Upper lobe of left lung (tissue), 6 donors: ENCODE measurements at regions not wholly inside any gene's neighbourhood (a gene's known extent, or its start where the extent isn't known, plus 50 kb on each side); places are given as distances from the start of the nearest gene placed in this dataset.
A peak's percentile ranks its signal among the peaks of the same experiment; 100 is the strongest.

Source experiments
- ATAC-seq, 2 donors: fragments of 200-7000 bp; cut with Tn5 transposase; one replicate each; pipeline ENCODE4 v1.9.1; 2022; ENCODE audit warnings: mild to moderate bottlenecking in 2 of 2, moderate library complexity in 2 of 2; ENCODE audit not compliant: low FRiP score in 2 of 2
- DNase-seq, 2 donors: peaks; one replicate each; pipeline ENCODE4 v3.0.0-alpha.2; 2019 to 2020
- H3K27ac ChIP-seq, 4 donors: fragments of 200-600 bp; sonication (generic); one replicate each; pipeline ENCODE4 v1.5.1; 2016 to 2019
- H3K27me3 ChIP-seq, 4 donors: fragments of 200-600 bp; sonication (generic); one replicate each; pipeline ENCODE4 v1.5.1; 2017 to 2019
- H3K36me3 ChIP-seq, 4 donors: fragments of 200-600 bp; sonication (generic); one replicate each; pipeline ENCODE4 v1.5.1; 2016 to 2019
- H3K4me1 ChIP-seq, 4 donors: fragments of 200-600 bp; sonication (generic); one replicate each; pipeline ENCODE4 v1.5.1; 2018 to 2019
- H3K4me3 ChIP-seq, 4 donors: fragments of 200-600 bp; sonication (generic); one replicate each; pipeline ENCODE4 v1.5.1; 2017 to 2019; ENCODE audit warnings: mild to moderate bottlenecking in 2 of 4, moderate library complexity in 1 of 4
- H3K9me3 ChIP-seq, 4 donors: fragments of 200-600 bp; sonication (generic); one replicate each; pipeline ENCODE4 v1.5.1; 2018 to 2019
- EP300 ChIP-seq, 4 donors: sonication (generic); formaldehyde crosslinking; IDR thresholded peaks; one replicate each; pipeline ENCODE4 v1.5.1; 2017; ENCODE audit warnings: antibody characterized with exemption in 4 of 4, control low read depth in 2 of 4
- POLR2A ChIP-seq, 4 donors: fragments of 450-650 bp; IDR thresholded peaks; one replicate each; pipeline ENCODE4 v1.5.1; 2016 to 2017; ENCODE audit warnings: antibody characterized with exemption in 4 of 4, mild to moderate bottlenecking in 2 of 4
- POLR2AphosphoS5 ChIP-seq, 2 donors: sonication (generic); formaldehyde crosslinking; IDR thresholded peaks; one replicate each; pipeline ENCODE4 v1.5.1; 2017; ENCODE audit warnings: antibody characterized with exemption in 2 of 2
- WGBS, 2 donors: methylation state at CpG; one replicate each; pipeline ENCODE4 v1.1.5; 2017 to 2018; 5-methylcytosine and 5-hydroxymethylcytosine counted together
- TF ChIP-seq, protein P1 (sequence below), 6 experiments: fragments of 450-650 bp in 4 of 6; fragments of 200-600 bp in 2 of 6; sonication (generic) in 2 of 6; IDR thresholded peaks; one replicate each; pipeline ENCODE4 v1.5.1; 2016 to 2019; ENCODE audit warnings: antibody characterized with exemption in 6 of 6
- donor health status: DM: no; HTN: no; CAD: no; lungs with moderate emphysema.
- donor health status: DM: no; HTN: yes; CAD: no; lungs with severe emphysema.

DNA sequence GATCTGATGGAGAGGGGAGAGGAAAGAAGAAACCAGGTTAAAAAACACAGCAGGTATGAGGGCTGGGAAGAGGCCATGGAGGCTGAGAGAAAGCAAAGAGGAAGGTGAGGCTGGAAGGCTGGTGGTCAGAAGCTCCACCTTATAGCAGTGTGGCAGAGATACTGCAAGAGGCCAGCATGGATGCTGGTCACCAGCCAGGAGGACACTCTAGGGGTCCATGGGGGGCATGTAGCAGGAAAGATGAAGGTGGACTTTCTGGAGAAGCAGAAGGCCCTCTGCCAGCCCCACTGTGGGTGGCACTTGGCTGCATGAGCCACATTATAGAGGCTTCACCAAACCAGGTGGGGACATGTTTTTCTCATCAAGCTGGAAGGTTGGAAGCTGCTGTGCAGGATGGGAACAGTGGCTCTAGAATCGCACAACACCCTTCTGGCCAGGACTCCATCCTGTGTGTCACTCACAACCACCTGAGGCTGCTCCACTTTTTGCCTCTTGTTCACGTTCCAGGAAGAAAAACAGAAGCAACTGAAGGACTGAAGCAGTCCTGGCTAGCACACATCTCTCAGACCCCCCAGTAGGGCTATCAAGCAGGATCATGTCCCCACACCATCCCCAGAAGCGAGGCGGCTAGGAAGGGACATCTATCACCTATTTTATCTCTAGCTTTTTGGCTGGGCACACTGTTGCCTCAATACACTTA, 587.5 kb upstream of the MGMT start:
- Histone ChIP-seq H3K36me3 (no peaks in the 10 kb centered on the region), H3K27ac (no peak overlapping the region), H3K9me3 (no peaks in the 10 kb centered on the region), H3K4me1 (no peaks in the 10 kb centered on the region), H3K27me3 (no peaks in the 10 kb centered on the region), H3K4me3 (no peak overlapping the region)
- DNase-seq = no peak
- no peak for TF ChIP-seq POLR2AphosphoS5 (IDR thresholded peaks at IDR 0.05)
- no peak for TF ChIP-seq POLR2A (IDR thresholded peaks at IDR 0.05)
- no peak for TF ChIP-seq EP300 (IDR thresholded peaks at IDR 0.05)
- TF ChIP-seq, protein P1, sequence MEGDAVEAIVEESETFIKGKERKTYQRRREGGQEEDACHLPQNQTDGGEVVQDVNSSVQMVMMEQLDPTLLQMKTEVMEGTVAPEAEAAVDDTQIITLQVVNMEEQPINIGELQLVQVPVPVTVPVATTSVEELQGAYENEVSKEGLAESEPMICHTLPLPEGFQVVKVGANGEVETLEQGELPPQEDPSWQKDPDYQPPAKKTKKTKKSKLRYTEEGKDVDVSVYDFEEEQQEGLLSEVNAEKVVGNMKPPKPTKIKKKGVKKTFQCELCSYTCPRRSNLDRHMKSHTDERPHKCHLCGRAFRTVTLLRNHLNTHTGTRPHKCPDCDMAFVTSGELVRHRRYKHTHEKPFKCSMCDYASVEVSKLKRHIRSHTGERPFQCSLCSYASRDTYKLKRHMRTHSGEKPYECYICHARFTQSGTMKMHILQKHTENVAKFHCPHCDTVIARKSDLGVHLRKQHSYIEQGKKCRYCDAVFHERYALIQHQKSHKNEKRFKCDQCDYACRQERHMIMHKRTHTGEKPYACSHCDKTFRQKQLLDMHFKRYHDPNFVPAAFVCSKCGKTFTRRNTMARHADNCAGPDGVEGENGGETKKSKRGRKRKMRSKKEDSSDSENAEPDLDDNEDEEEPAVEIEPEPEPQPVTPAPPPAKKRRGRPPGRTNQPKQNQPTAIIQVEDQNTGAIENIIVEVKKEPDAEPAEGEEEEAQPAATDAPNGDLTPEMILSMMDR (IDR thresholded peaks at IDR 0.05) = no peak
- no peak for ATAC-seq
- WGBS, 2 donors = 72 to 75% methylated on average over 4 of the region's 4 CpGs

DNA sequence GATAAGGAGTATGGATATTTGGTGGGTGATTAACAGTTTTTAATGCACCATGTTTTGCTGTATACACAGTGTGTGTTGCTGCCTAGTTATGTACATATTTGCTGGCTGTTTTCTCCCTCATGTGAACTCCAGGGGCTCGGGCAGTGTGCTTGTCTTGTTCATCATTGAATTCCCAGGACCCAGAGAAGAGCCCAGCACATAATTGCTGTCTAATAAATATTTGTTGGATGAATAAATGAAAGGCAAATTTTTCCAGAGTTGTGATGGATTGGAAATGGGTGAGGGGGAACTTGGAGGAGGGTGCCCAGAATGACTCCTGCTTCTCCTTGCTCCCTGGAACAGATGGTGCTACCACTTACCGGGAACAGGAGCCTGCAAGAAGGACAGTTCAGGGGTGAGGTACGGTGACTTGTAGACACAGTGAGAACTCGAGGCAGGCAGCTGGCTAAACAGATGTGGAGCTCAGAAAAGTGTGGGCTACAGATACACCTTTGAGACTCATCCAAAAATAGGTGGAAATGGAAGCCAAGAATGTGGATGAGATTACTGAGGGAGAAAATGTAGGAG, 586.8 kb upstream of the MGMT start:
- no peaks in the 10 kb centered on the region for H3K27me3 ChIP-seq
- TF ChIP-seq POLR2A (IDR thresholded peaks at IDR 0.05) (no peak), EP300 (IDR thresholded peaks at IDR 0.05) (no peak), POLR2AphosphoS5 (IDR thresholded peaks at IDR 0.05) (no peak)
- TF ChIP-seq, protein P1 (IDR thresholded peaks at IDR 0.05) = no peak
- no peak for ATAC-seq
- no peaks in the 10 kb centered on the region for H3K9me3 ChIP-seq
- DNase-seq = no peak
- H3K4me3 ChIP-seq = no peak overlapping the region
- H3K4me1 ChIP-seq = no peaks in the 10 kb centered on the region
- H3K36me3 ChIP-seq = no peaks in the 10 kb centered on the region
- no peak overlapping the region for H3K27ac ChIP-seq
- whole genome bisulfite sequencing, 2 donors = 65 to 85% methylated on average over 4 of the region's 4 CpGs

DNA sequence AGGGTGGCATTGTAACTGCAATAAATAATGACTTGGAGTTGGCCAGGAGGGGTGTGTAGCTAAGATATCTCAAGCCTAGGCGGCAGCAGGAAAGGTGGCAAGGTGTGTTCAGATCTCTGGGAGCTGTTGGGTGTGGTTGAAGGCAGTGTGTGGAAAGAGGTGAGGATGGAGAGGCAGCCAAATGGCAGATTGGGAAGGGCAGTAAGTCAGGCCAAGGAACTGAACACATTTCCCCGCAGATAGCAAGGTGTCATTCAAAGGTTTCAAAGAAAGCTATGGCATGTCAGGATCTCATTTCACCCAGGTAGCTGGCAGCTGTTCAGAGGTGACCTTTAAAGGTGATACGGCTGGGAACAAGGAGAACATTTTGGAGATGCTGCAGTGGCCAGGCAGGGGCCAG, 586.0 kb upstream of the MGMT start:
- Histone ChIP-seq H3K27me3 (no peaks in the 10 kb centered on the region), H3K4me3 (no peak overlapping the region), H3K4me1 (no peaks in the 10 kb centered on the region), H3K36me3 (no peaks in the 10 kb centered on the region), H3K9me3 (no peaks in the 10 kb centered on the region), H3K27ac (no peak overlapping the region)
- DNase-seq = no peak
- WGBS, 2 donors = 89 to 91% methylated on average over 3 of the region's 3 CpGs
- no peak for ATAC-seq
- TF ChIP-seq, protein P1 (IDR thresholded peaks at IDR 0.05) = no peak
- TF ChIP-seq POLR2A (IDR thresholded peaks at IDR 0.05) = no peak
- no peak for TF ChIP-seq EP300 (IDR thresholded peaks at IDR 0.05)
- no peak for TF ChIP-seq POLR2AphosphoS5 (IDR thresholded peaks at IDR 0.05)

DNA sequence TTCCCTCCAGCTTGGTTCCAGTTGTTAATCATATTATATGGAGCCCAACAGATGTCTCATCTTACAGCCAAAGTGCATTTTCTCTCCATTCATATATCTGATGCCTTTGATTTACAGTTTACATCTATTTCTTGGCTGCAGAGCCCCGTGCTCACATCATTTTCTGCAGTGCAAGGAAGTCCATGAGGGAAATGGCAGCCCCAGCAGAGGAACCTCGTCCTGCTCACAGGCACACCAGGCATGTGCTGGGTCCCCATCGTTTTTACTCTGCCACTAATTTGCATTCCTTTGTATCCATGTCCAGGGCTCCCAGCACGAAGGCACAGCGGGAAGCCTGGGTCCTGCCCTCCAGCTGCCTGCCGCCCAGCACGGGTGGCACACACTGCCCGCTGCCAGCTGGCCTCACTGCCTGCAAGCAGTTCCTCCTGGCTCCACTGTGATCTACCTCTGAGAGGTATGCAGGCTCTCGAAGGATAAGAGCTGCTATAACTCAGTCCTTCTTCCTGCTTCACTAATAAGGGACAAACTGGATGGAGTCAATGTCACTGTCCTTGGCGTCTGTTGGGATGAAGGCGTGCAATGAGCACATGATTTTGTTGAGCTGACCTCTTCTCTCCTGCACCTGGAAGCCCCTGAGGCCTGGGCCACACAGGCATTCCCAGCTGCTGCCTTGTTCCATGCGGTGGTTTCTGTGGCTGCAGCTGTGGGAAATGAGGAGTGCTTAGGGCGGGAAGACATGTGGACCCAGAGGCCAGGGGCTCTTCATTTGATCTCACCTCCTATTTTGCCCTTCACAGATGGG, 583.6 kb upstream of the MGMT start:
- 63 to 70% methylated on average over 9 to 13 of the region's 13 CpGs for WGBS, 2 donors
- ATAC-seq = no peak
- H3K27ac ChIP-seq = no peak overlapping the region
- no peaks in the 10 kb centered on the region for H3K4me1 ChIP-seq
- TF ChIP-seq POLR2A (IDR thresholded peaks at IDR 0.05) (no peak), EP300 (IDR thresholded peaks at IDR 0.05) (no peak), POLR2AphosphoS5 (IDR thresholded peaks at IDR 0.05) (no peak)
- TF ChIP-seq, protein P1 (IDR thresholded peaks at IDR 0.05) = no peak
- H3K36me3 ChIP-seq = no peaks in the 10 kb centered on the region
- H3K4me3 ChIP-seq = no peak overlapping the region
- H3K27me3 ChIP-seq = no peaks in the 10 kb centered on the region
- H3K9me3 ChIP-seq = no peaks in the 10 kb centered on the region
- DNase-seq = peak in 1 of 2 donors; percentile 75
